ENCODE measurements at regions not wholly inside any gene's neighbourhood (a gene's known extent, or its start where the extent isn't known, plus 50 kb on each side); places are given as distances from the start of the nearest gene placed in this dataset.

GRCh38 chr17:77347544-77347943, 206.8 kb downstream of the SEC14L1 start:
- TF ChIP-seq POLR2A (IDR thresholded peaks at IDR 0.05; ENCODE audit: low read depth, low read length) (no peak), POLR2AphosphoS5 (IDR thresholded peaks at IDR 0.05; ENCODE audit: low read depth, low read length) (no peak), TAF1 (IDR thresholded peaks at IDR 0.05; ENCODE audit: low read depth, low read length) (no peak)
